AG10803 (cell line): ENCODE measurements at regions not wholly inside any gene's neighbourhood (a gene's known extent, or its start where the extent isn't known, plus 50 kb on each side); places are given as distances from the start of the nearest gene placed in this dataset.

Experiments used
- DNase-seq: peaks from one replicate; pipeline ENCODE4 v3.0.0; 2010; ENCODE audit warnings: low read depth
- H3K4me3 ChIP-seq: 2 replicates; pipeline ENCODE4 v1.5.1; 2011; ENCODE audit warnings: mild to moderate bottlenecking, low read length, control low read depth
- TF ChIP-seq, protein P1 (sequence below): conservative IDR thresholded peaks from 2 replicates; pipeline ENCODE4 v1.5.1; 2011; ENCODE audit warnings: mild to moderate bottlenecking, low read length, control low read depth, inconsistent platforms

DNA sequence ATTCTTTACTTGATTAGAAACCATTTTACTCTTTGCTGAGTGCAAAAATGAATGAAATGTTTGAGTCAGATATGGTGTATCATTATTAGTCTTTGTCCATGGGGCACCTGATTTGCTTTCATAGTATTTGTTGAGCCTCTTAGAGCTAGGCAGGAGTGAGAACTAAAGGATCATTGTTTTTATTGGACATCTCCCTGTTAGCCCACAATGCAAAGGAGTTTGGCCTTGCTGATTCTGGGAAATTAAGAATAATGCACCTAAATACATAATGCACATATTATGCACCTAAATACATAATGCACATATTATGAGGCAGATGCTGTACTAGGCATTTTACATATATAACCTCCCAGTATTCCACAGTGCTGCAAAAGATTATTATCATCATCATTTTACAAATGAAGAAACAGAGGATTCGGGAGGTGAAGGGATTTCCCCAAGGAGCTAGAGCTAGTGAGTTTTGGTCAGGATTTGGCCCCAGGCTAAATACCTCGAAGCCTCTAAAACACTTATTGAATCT lies 113.0 kb upstream of the LIFR start:
- DNase-seq = no peak
- TF ChIP-seq, protein P1, sequence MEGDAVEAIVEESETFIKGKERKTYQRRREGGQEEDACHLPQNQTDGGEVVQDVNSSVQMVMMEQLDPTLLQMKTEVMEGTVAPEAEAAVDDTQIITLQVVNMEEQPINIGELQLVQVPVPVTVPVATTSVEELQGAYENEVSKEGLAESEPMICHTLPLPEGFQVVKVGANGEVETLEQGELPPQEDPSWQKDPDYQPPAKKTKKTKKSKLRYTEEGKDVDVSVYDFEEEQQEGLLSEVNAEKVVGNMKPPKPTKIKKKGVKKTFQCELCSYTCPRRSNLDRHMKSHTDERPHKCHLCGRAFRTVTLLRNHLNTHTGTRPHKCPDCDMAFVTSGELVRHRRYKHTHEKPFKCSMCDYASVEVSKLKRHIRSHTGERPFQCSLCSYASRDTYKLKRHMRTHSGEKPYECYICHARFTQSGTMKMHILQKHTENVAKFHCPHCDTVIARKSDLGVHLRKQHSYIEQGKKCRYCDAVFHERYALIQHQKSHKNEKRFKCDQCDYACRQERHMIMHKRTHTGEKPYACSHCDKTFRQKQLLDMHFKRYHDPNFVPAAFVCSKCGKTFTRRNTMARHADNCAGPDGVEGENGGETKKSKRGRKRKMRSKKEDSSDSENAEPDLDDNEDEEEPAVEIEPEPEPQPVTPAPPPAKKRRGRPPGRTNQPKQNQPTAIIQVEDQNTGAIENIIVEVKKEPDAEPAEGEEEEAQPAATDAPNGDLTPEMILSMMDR = no peak
- H3K4me3 ChIP-seq = no peak overlapping the region

DNA sequence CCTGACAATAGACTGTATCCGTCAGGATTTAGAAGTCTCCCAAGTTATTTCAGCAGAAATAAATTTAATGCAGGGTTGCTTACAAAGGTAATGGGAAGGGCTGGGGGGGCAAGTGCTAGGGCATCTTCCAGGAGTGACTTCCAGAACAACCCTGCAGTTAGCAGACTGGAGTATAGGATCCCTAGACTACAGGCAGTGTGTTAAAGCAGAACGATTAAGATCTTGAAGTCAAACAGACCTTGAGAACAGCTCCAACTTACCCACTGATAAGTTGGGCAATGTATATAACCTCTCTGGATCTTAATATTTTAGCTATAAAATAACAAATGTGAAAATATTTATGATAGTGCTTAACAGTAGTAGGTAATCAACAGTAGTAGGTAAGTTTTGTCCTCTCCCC lies 113.6 kb upstream of the LIFR start:
- TF ChIP-seq, protein P1 = no peak
- DNase-seq = no peak
- H3K4me3 ChIP-seq = no peak overlapping the region

DNA sequence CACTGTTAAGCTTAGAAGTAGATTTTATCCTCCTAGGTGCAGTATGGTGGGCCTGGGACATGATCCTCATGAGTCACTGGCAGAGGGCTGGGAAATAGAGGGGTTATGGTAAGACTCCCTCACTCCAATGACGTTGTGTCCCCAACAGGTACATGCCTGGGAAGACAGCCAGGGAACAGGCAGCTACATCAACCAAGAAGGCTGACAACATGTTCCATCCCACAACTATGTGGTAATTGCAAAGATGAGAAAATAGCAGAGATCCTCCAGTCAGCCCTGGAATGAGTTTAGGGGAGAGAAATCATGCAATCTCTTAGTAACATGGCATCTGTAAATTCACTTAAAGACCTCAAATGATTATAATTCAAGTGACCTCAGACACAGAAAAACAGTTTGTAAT lies 114.4 kb upstream of the LIFR start:
- H3K4me3 ChIP-seq = no peak overlapping the region
- TF ChIP-seq, protein P1 = no peak
- DNase-seq = peak; percentile 60

DNA sequence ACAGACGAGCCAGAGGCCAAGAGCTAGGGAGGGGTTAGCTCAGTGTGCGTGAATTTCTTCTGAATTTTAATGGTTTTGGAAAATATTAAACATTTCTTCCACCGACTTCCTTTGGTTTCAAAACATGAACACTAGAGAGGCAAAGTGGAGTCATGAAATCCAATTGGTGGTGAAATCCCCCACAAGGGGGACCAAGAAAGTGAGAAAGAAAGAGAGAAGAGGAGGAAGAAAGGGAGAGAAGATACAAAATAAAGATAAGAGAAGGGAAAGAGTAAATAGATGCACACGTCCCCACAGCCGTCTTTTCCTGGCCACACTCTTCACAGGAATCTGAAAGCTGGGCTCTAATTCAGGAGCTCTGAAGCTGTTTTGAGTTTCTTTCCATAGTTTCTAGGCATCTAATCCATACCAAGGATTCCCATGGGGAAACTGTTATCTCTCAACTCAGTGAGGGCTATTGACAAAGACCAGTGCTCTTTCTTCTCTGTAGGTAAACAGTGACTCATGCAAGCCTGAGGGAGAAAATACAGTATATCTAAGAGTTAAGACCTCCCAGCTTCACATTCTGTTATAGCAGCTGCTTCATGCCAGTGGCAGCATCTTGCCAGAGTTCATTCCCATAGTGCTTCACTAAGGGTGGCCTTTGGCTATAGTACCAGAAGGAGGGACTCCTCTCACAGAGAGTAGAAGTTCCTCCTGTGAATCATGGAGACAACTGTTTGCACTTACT lies 115.8 kb upstream of the LIFR start:
- no peak overlapping the region for H3K4me3 ChIP-seq
- TF ChIP-seq, protein P1 = no peak
- DNase-seq = peak; percentile 22

DNA sequence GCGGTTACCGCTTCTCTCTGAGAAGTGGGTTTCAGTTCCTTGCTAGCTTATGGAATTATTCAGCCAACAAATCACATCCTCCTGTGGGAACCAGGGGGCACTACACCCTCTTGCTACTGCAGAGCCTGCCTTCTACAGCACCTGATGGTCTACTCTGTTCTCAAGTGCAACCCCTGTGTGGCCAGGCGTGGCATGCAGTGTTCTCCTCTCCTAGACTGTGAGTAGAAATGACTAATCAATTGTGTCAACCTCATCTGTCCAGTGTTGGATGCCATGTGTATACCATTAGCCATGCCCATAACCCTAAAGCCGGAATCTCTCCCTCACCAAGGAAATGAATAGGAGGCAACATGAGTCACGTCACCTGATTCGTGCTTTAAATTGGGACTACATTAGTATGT lies 117.2 kb upstream of the LIFR start:
- TF ChIP-seq, protein P1 = peak; percentile 7; the same call in 1 of the 2 replicates
- no peak overlapping the region for H3K4me3 ChIP-seq
- no peak for DNase-seq

DNA sequence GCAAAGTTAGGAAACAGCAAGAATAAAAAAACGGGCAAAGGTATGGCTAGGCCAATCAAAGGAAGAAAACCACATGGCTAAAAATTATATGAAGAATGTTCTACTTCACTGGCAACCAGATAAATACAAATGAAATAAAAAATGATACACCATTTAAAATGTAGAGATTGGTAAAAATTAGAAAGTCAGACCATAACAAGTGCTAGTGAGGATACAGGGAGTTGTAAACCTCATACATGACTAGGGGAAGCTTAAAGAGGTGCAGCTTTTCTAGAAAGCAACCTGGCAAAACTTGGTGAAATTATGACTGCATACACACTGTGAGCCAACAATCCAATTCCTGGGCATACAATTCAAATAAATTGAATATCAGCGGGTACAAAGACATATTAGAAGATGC lies 119.0 kb upstream of the LIFR start:
- DNase-seq = no peak
- no peak overlapping the region for H3K4me3 ChIP-seq
- TF ChIP-seq, protein P1 = no peak

DNA sequence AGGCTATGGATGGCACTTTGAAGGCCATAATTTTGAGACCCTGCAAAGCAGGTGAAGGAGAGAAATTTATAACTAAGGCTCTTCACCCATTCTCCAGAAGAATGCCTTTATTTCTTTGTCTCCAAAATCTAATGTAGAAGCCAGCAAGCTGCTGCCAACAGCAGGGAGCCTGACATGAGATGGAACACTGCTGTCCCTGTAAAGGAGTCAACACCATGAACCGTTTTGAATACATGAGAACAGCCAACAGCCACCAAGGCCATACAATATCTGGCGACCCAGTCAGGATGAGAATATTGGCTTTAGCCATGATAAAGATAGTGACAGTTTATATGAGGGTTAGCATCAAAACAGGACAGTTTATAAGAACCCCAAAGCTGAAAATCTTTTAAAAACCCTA lies 121.2 kb upstream of the LIFR start:
- no peak overlapping the region for H3K4me3 ChIP-seq
- TF ChIP-seq, protein P1 = no peak
- no peak for DNase-seq
